WERI-Rb-1 (cell line): ENCODE measurements at regions not wholly inside any gene's neighbourhood (a gene's known extent, or its start where the extent isn't known, plus 50 kb on each side); places are given as distances from the start of the nearest gene placed in this dataset.

Experiments
- DNase-seq: peaks from one replicate; pipeline ENCODE4 v3.0.0-alpha.2; 2020
- H3K27ac ChIP-seq: fragments of 250-450 bp; sonication (Bioruptor Pico); 2 replicates; pipeline ENCODE4 v1.5.1; 2020; ENCODE audit warnings: mild to moderate bottlenecking, moderate library complexity
- H3K27me3 ChIP-seq: fragments of 250-450 bp; sonication (Bioruptor Pico); 2 replicates; pipeline ENCODE4 v1.5.1; 2021; ENCODE audit warnings: mild to moderate bottlenecking, low read depth, moderate library complexity; ENCODE audit not compliant: insufficient read depth, severe bottlenecking
- H3K36me3 ChIP-seq: fragments of 250-450 bp; sonication (Bioruptor Pico); 2 replicates; pipeline ENCODE4 v1.5.1; 2020; ENCODE audit warnings: mild to moderate bottlenecking, moderate library complexity
- H3K4me3 ChIP-seq: 2 replicates; pipeline ENCODE4 v1.5.1; 2011; ENCODE audit warnings: low read depth, mild to moderate bottlenecking, control low read depth, low read length
- H3K9me3 ChIP-seq: fragments of 250-450 bp; sonication (Bioruptor Pico); 2 replicates; pipeline ENCODE4 v1.5.1; 2021; ENCODE audit warnings: mild to moderate bottlenecking, moderate library complexity; ENCODE audit not compliant: severe bottlenecking
- TF ChIP-seq, protein P1 (sequence below): IDR thresholded peaks from 2 replicates; pipeline ENCODE4 v1.5.1; 2011; ENCODE audit warnings: low read depth, mild to moderate bottlenecking, control low read depth, inconsistent platforms, low read length

DNA sequence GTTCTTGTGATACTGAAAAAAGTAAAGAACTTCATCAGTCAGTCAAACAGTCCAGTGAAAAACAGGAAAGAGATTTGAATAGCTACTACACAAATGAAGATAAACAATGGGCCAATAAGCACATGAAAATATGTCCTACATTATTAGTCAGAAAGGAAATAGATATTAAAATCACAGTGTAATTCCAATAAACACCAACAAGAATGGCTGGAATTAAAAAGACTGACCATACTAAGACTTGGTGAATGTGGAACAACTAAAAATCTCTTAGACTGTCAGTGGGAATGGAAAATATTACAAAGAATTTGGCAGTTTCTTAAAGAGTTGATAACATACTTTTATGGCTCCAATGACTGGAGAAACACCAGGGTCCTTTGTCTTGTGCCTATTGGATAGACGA is 241.8 kb upstream of the USP24 start:
- H3K36me3 ChIP-seq = no peaks in the 10 kb centered on the region
- no peak overlapping the region for H3K27ac ChIP-seq
- H3K27me3 ChIP-seq = no peaks in the 10 kb centered on the region
- no peak for DNase-seq
- peaks cover 10% of the 10 kb centered on the region for H3K9me3 ChIP-seq
- no peak overlapping the region for H3K4me3 ChIP-seq
- TF ChIP-seq, protein P1, sequence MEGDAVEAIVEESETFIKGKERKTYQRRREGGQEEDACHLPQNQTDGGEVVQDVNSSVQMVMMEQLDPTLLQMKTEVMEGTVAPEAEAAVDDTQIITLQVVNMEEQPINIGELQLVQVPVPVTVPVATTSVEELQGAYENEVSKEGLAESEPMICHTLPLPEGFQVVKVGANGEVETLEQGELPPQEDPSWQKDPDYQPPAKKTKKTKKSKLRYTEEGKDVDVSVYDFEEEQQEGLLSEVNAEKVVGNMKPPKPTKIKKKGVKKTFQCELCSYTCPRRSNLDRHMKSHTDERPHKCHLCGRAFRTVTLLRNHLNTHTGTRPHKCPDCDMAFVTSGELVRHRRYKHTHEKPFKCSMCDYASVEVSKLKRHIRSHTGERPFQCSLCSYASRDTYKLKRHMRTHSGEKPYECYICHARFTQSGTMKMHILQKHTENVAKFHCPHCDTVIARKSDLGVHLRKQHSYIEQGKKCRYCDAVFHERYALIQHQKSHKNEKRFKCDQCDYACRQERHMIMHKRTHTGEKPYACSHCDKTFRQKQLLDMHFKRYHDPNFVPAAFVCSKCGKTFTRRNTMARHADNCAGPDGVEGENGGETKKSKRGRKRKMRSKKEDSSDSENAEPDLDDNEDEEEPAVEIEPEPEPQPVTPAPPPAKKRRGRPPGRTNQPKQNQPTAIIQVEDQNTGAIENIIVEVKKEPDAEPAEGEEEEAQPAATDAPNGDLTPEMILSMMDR = no peak

DNA sequence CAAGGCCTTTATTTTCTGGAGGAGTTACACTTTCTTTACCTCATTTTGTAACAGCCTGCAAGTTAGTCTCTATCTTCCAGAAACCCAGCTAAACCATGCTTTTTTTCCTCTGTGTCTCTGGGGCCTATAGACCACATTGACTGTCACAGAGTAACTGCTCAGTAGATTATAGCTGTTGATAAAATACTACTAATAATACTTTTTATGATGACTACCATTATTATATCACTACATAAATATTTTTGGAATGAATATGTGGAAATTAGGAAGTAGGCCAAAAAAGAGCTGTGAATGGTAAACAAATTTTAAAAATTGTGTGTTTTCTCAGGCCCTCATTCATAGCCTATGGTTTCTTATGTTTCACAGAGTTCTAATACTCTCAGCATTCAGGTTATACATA is 233.1 kb upstream of the USP24 start:
- TF ChIP-seq, protein P1 = no peak
- H3K36me3 ChIP-seq = no peaks in the 10 kb centered on the region
- no peaks in the 10 kb centered on the region for H3K9me3 ChIP-seq
- no peak for DNase-seq
- H3K27me3 ChIP-seq = no peaks in the 10 kb centered on the region
- no peak overlapping the region for H3K27ac ChIP-seq
- no peak overlapping the region for H3K4me3 ChIP-seq

DNA sequence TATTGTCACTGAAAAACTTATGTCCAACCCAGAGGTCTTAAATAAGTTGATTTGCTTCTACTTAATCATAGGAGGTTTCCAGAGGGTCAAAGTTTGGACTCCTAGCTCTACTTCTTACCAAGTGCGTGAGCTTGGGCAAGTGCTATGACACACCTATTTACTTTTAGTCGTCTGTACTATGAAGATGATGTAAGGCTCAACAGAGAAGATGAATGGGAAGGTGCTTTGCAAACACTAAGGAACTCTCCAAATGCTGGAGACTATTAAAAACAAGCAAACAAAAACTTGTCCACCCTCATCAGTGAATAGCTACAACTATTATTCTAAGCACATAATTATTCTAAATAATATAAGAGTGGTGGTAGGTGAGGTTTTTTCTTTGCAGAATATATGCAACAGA is 232.3 kb upstream of the USP24 start:
- TF ChIP-seq, protein P1 = no peak
- Histone ChIP-seq H3K4me3 (no peak overlapping the region), H3K27ac (no peak overlapping the region), H3K36me3 (no peaks in the 10 kb centered on the region), H3K9me3 (no peaks in the 10 kb centered on the region), H3K27me3 (no peaks in the 10 kb centered on the region)
- no peak for DNase-seq

DNA sequence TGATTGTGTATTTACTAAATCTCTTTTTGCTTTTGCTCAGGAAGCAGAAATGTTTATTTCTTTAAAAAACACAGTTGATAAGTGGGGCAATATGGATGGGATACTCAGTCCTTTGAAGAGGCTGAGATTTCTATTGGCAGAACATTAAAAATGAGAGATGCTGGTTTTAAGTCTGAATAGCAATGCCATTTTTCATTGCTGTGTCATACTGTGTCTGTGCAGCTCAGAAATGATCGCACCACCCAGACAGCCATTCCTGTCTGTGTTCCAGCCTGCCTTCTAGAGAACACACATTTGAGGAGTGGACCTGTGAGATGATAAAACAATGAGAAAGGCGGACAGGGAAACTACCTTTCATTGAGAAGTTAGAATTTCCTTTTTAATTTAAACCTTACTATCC is 231.2 kb upstream of the USP24 start:
- no peak overlapping the region for H3K27ac ChIP-seq
- DNase-seq = no peak
- H3K36me3 ChIP-seq = no peaks in the 10 kb centered on the region
- no peaks in the 10 kb centered on the region for H3K27me3 ChIP-seq
- H3K9me3 ChIP-seq = no peaks in the 10 kb centered on the region
- H3K4me3 ChIP-seq = no peak overlapping the region
- TF ChIP-seq, protein P1 = no peak

DNA sequence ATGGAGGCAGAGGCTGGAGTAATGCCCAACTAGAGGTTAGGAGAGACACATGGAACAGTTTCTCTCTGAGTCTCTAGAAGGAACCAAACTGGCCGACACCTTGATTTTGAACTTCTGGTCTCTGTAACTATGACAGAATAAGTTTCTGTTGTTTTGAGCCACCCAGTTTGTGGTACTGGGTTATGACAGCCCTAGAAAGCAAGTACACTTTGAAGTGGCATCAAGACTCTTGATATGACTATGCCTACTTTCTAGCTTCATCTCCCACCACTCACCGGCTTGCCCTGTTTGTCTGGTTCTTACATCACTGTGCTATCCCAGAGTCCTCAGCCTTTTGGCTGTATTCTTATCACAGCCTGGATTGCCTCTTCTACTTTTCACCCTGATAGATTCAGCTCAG is 230.3 kb upstream of the USP24 start:
- DNase-seq = no peak
- Histone ChIP-seq H3K9me3 (no peaks in the 10 kb centered on the region), H3K27ac (no peak overlapping the region), H3K27me3 (no peaks in the 10 kb centered on the region), H3K36me3 (no peaks in the 10 kb centered on the region), H3K4me3 (no peak overlapping the region)
- TF ChIP-seq, protein P1 = no peak

DNA sequence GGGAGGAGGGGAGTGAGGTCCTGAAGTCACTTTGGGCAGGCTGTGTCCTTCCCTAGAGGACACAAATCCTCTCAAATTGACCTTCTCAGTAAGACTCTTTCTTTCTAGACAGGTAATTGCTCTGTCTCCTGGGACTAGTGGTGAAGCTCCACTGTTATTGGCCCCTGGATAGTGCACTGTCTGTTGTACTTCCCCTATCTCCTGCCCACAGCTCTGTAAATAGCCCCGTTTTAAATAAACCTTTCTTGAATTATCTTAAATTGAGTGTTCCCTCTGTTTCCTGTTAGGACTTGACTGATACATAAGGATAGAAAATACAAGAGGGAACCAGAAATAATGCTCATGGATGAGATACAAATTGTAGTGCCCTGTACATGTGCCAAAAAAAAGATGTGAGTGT is 229.5 kb upstream of the USP24 start:
- H3K9me3 ChIP-seq = no peaks in the 10 kb centered on the region
- no peaks in the 10 kb centered on the region for H3K36me3 ChIP-seq
- H3K27ac ChIP-seq = no peak overlapping the region
- no peak for DNase-seq
- H3K27me3 ChIP-seq = no peaks in the 10 kb centered on the region
- no peak overlapping the region for H3K4me3 ChIP-seq
- TF ChIP-seq, protein P1 = no peak
